HG03439 (cell line): ENCODE measurements at regions not wholly inside any gene's neighbourhood (a gene's known extent, or its start where the extent isn't known, plus 50 kb on each side); places are given as distances from the start of the nearest gene placed in this dataset.

Experiments
- ATAC-seq: cut with Tn5 transposase; IDR thresholded peaks from one replicate; pipeline ENCODE4 v1.9.1; 2021; ENCODE audit warnings: mild to moderate bottlenecking, moderate library complexity; ENCODE audit not compliant: unreplicated experiment

DNA sequence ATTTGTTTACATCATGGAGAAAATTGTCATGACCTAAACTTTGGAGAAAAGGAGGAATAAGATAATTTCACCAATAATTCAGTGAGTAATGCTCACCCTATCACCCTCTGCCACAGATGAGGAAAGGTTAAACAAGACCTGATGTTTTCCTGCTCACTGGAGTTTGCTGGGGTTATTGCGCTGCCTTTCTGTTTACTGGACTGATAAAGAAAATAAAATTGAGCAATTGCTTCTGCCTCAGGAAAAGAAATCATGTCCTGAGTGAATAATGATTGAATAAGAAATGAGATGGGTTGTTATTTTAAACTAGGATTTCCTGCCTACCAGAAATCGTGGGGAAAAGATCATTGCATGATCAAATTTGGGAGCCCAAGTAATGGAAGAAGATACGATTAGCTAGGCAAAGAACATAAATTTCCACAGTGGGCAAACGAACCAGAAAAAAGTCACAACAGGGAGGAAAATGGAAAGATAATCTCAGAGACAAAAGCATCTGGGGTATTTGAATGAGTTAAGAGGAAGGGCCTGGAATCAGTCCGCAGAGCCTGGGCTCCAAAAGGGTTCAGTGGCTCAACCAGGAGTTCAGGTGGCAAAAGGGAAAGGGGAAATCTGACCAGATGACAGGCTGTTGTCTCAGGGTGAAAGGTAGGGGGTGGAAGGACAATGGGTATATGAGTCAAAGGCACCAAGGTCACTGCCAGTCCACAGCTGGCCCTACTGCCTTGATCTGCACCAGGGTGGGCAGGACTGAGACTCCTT is 146.8 kb downstream of the FAM43A start:
- ATAC-seq: no peak

- ATAC-seq: no peak
Measured at GRCh38 chr3:194833114-194833910, 147.6 kb downstream of the FAM43A start.

DNA sequence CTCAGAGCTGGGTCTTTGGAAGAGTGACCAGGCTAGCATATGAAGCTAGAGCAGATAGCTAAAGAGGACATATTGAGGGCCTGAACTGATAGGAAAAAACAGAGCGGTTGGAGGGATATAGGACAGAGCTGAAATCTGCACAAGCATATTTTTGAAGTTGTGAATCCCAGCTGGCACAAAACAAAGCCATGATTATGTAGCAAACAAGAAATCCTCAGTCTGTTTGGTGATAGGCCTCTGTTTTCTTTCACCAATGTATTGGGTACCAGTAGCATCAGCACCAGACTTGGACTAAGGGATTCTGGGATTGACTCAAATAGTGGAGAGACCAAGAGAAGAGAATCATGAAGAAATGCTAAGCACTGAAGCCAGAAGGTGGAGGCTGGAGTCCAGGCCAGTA is 151.0 kb downstream of the FAM43A start:
- ATAC-seq: no peak

DNA sequence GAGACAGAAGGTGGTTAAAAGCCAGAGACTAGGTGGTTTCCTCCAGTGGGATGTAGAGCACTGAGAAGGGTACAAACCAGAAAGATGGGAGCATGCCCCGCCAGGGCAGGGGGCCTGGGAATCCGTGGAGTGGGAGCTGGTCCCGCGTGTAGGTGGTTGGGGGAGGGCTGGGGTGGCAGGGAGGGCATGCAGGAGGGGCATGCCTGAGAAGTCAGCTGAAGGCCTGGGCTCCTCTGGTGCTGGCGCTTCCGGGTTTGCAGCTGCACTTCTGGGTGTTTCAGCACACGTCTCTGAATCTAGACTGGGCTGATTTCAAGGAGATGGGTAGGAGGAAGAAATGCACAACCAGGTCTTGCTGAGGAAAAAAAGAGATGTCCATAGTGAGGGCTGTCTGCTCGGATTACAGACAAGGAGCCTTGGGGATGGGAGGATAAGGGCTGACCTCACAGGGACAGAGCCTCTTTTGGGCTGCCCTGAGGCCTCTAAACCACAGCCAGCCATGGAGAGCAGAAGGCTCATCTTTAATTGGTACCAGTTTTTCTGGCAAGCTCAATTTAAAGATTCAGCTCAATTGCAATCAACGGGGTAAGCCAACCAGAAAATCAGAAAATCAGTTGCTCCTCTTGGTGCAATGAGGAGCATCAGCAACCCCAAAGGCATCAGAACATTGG is 151.9 kb downstream of the FAM43A start:
- no peak for ATAC-seq

- ATAC-seq: no peak
Measured at GRCh38 chr3:194838236-194838635, 152.6 kb downstream of the FAM43A start.

DNA sequence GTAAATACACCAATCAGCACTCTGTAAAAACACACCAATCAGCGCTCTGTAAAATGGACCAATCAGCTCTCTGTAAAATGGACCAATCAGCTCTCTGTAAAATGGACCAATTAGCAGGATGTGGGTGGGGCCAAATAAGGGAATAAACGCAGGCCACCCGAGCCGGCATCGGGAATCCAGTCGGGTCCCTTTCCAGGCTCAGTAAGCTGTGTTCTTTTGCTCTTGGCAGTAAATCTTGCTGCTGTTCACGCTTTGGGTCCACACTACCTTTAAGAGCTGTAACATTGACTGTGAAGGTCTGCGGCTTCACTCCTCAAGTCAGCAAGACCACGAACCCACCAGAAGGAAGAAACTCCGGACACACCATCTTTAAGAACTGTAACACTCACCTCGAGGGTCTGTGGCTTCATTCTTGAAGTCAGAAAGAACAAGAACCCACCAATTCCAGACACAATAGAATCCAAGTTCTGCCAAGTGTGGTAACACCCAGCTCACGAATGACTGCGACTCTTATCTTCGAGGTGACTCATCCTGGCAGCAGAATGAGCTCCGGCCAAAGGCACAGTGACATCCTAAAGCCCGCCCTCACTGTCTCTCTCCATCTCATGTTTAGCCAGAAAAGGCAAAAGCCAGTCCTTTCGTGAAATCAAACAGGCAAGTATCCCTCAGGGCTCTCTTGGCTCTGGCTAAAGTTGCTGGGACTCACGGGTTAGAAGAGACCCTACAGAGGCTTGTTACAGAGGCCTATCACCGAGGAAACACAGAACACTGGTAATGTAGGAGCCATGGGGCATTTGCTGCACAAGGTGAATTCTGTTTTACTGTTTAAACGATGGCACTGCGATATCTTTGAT is 155.2 kb downstream of the FAM43A start:
- no peak for ATAC-seq

DNA sequence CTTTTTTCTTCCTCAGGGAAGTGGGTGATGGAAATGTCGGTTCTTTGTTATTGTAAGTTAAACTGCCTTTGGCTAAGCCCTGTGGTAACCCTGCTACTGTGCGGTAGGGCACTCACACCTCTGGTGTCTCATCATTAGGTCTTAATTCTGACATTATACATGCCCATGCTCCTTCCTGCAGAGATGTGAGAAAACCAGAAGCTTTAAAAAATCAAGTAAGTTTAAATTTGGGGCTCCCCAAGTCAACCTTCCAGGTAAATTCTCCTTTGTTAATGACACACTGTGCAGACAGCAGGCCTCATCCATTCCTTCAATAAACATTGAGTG is 155.8 kb downstream of the FAM43A start:
- ATAC-seq: no peak

- no peak for ATAC-seq
Measured at GRCh38 chr3:194843556-194843955, 157.9 kb downstream of the FAM43A start.

GRCh38 chr3:194844046-194844445 is 158.4 kb downstream of the FAM43A start:
- ATAC-seq: no peak

- no peak for ATAC-seq
Measured at GRCh38 chr3:194849166-194849875, 163.6 kb downstream of the FAM43A start.

DNA sequence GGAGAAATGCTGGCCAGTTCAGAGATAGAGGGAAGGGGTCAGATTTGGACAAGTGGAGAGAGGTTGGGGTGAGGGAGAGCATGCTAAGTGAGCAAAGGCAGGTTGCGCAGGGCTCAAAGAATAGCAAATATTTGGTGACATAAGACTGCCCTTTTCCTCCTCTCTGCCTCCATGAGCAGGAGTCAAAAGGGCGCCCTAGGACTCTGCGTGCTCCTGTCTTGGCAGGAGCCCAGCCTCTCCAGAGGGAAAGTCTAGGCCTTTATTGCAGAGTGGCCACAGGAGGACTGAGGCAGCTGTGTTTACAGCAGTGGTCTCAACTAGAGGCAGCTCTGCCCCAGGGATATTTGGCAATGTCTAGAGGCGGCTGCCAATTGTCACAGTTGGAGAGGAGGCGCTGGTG is 165.6 kb downstream of the FAM43A start:
- no peak for ATAC-seq

DNA sequence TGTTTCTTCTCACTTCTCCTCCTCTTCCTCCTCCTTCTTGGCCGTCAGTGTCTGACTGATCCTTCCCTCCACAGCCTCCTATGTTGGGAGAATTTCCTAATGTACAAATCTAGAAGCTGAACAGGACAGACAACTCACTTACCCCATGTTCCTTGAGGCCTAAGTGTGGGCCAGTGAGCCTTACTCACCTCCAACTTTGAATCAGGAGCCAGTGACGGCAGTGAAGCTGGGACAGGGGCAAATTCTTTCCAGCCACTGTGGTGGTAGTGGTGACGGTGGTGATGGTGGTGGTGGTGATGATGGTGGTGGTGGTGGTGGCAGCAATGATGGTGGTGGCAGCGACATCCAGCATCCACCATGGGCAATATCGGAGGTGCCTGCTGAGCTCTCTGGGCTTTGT is 166.3 kb downstream of the FAM43A start:
- ATAC-seq: no peak

DNA sequence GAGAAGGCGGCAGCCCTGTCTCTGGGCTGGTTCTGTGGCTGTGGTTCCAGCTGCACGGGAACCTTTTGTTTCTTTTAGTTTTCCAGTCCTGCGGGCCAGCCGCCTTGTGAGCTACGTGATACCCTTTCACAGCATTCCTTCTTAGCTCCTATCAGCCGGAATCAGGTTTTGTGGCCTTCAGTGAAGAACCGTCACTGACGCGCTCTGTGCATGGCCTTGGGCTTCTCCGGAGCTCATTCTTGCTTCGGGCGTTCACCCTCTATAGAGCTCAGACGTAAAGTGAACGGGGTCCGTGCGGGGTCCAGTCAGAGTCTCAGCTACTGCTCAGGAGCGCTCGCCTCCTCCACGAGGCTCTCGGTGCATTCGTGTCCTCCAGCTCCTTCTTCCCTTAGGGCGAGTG is 166.7 kb downstream of the FAM43A start:
- ATAC-seq: no peak

- no peak for ATAC-seq
Measured at GRCh38 chr3:194852831-194853508, 167.3 kb downstream of the FAM43A start.

DNA sequence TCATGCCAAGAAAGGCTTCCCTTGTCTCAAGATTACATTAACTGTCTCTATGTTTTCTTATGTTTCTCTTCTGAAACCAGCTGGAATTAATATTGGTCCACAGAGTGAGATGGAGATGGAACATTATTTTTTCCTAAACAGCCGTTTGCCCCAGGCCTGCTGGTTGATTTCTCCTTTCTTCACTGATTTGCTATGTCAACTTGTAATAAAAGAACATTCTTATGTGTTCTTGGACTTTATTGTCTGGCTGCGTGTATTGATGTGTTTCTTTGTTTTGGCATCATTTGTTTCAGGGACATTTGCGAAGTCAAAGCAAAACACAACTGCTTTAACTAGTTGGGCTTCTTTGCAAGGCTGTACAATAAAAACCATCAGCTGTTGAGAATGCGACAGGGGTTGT is 168.5 kb downstream of the FAM43A start:
- no peak for ATAC-seq

- no peak for ATAC-seq
Measured at GRCh38 chr3:194854659-194855390, 169.1 kb downstream of the FAM43A start.

DNA sequence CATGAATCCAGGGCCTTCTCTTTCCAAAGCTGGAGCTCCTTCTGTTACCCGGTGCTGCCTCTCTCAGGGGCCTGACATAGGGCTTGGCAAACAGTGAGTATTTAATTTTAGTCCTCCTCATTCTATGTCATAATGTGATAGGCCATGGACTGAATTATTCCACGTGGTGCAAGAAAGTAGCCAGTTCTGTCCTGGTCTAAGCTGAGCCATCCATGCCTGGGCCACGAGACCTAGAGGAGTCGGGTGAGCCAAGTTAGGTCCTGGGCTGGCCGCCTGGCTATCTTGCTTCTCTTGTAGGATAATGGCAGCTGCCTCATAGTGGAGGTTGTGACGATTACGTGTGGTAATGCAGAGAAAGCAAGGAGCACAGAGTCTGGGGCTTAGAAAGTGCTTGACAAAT is 170.6 kb downstream of the FAM43A start:
- no peak for ATAC-seq

GRCh38 chr3:194857469-194858113 is 171.9 kb downstream of the FAM43A start:
- no peak for ATAC-seq

DNA sequence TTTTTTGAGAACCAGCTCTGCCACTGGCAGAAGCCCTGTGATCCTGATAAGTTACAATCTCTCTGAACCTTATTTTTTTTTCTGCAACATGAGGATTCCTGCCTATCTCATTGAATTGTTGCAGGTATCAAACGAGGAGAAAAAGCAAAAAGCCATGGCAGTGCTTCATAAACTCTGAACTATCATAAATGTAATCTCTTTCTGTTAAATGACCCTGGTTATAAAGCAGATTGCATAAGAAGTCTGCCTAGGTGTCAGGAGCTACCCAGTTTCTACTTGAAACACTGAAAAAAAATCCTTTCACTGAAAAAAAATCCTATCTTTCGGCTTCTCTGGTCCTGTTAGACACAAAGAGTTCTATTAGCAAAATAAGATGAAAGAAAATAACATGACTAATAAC is 172.7 kb downstream of the FAM43A start:
- no peak for ATAC-seq
